Loucy (cell line): ENCODE measurements at regions not wholly inside any gene's neighbourhood (a gene's known extent, or its start where the extent isn't known, plus 50 kb on each side); places are given as distances from the start of the nearest gene placed in this dataset.

Source experiments
- H2AFZ ChIP-seq: fragments of 200-600 bp; sonication (generic); 2 replicates; pipeline ENCODE4 v1.6.0; 2016; ENCODE audit warnings: antibody characterized with exemption, mild to moderate bottlenecking, low read length, moderate library complexity
- H3F3A ChIP-seq: fragments of 200-600 bp; 2 replicates; pipeline ENCODE4 v1.6.0; 2016; ENCODE audit warnings: antibody characterized with exemption, low read depth, mild to moderate bottlenecking
- H3K27me3 ChIP-seq: fragments of 200-600 bp; sonication (generic); 2 replicates; pipeline ENCODE4 v1.6.1; 2014; ENCODE audit warnings: low read length, mild to moderate bottlenecking; ENCODE audit not compliant: insufficient read depth, poor library complexity, severe bottlenecking
- H3K36me3 ChIP-seq: fragments of 200-600 bp; sonication (generic); 2 replicates; pipeline ENCODE4 v1.6.1; 2016; ENCODE audit warnings: low read length; ENCODE audit not compliant: insufficient read depth
- H3K4me1 ChIP-seq: fragments of 200-600 bp; sonication (generic); 2 replicates; pipeline ENCODE4 v1.5.1; 2014; ENCODE audit warnings: low read length, mild to moderate bottlenecking; ENCODE audit not compliant: insufficient read depth, poor library complexity, severe bottlenecking
- H3K4me2 ChIP-seq: fragments of 200-600 bp; sonication (generic); 2 replicates; pipeline ENCODE4 v1.6.0; 2014; ENCODE audit warnings: antibody characterized with exemption, low read length, low read depth, mild to moderate bottlenecking; ENCODE audit not compliant: poor library complexity, severe bottlenecking
- H3K4me3 ChIP-seq: fragments of 200-600 bp; sonication (generic); 2 replicates; pipeline ENCODE4 v1.5.1; 2014; ENCODE audit warnings: low read length, mild to moderate bottlenecking, mixed read lengths; ENCODE audit not compliant: poor library complexity, severe bottlenecking
- H3K79me2 ChIP-seq: fragments of 200-600 bp; sonication (generic); 2 replicates; pipeline ENCODE4 v1.6.1; 2014; ENCODE audit warnings: low read length; ENCODE audit not compliant: insufficient read depth
- H3K9ac ChIP-seq: fragments of 200-600 bp; sonication (generic); 2 replicates; pipeline ENCODE4 v1.6.0; 2014; ENCODE audit warnings: mild to moderate bottlenecking, low read depth, low read length, moderate library complexity; ENCODE audit not compliant: poor library complexity, severe bottlenecking
- H3K9me2 ChIP-seq: fragments of 200-600 bp; sonication (generic); replicated peaks from 2 replicates; pipeline ENCODE4 v1.6.1; 2016; ENCODE audit warnings: low read depth, low read length, mixed read lengths
- H3K9me3 ChIP-seq: fragments of 200-600 bp; sonication (generic); 2 replicates; pipeline ENCODE4 v1.6.1; 2014; ENCODE audit warnings: mild to moderate bottlenecking, antibody characterized with exemption, low read length, low read depth; ENCODE audit not compliant: insufficient read depth
- H4K20me1 ChIP-seq: fragments of 200-600 bp; sonication (generic); 2 replicates; pipeline ENCODE4 v1.6.0; 2014; ENCODE audit warnings: antibody characterized with exemption, low read length, mild to moderate bottlenecking; ENCODE audit not compliant: insufficient read depth, poor library complexity, severe bottlenecking
- CTCF ChIP-seq: fragments of 200-600 bp; sonication (generic); conservative IDR thresholded peaks from 2 replicates; pipeline ENCODE4 v1.5.1; 2014; ENCODE audit warnings: mild to moderate bottlenecking, antibody characterized with exemption, low read length
- EZH2phosphoT487 ChIP-seq: fragments of 200-600 bp; IDR thresholded peaks from 2 replicates; pipeline ENCODE4 v1.6.1; 2018; ENCODE audit warnings: antibody characterized with exemption, mild to moderate bottlenecking, moderate library complexity, borderline replicate concordance

- H3K27me3 ChIP-seq, result no peaks in the 10 kb centered on the region
- no peak for TF ChIP-seq CTCF
- no peak for TF ChIP-seq EZH2phosphoT487
These were observed 352.3 kb upstream of the TMPO start for GRCh38 chr12:98162906-98163678.

GRCh38 chr12:98172304-98172703 lies 343.1 kb upstream of the TMPO start:
- Histone ChIP-seq H3K9ac (no peak overlapping the region), H2AFZ (no peak overlapping the region), H3K4me1 (peaks cover 9% of the 10 kb centered on the region), H3K9me3 (no peaks in the 10 kb centered on the region), H3K4me3 (no peak overlapping the region), H4K20me1 (no peaks in the 10 kb centered on the region), H3K36me3 (no peaks in the 10 kb centered on the region), H3K9me2 (no peaks in the 10 kb centered on the region), H3K4me2 (no peak overlapping the region), H3K79me2 (no peaks in the 10 kb centered on the region), H3K27me3 (no peaks in the 10 kb centered on the region), H3F3A (no peaks in the 10 kb centered on the region)
- TF ChIP-seq EZH2phosphoT487 (no peak), CTCF (no peak)

More at GRCh38 chr12:98162906-98163678, 352.3 kb upstream of the TMPO start:
- no peaks in the 10 kb centered on the region for H3F3A ChIP-seq
- no peaks in the 10 kb centered on the region for H3K9me2 ChIP-seq
- H4K20me1 ChIP-seq, result no peaks in the 10 kb centered on the region
- H3K79me2 ChIP-seq, result no peaks in the 10 kb centered on the region
- H3K9me3 ChIP-seq, result no peaks in the 10 kb centered on the region
- no peaks in the 10 kb centered on the region for H3K36me3 ChIP-seq
- no peak overlapping the region for H3K4me2 ChIP-seq
- no peaks in the 10 kb centered on the region for H3K4me1 ChIP-seq
- no peak overlapping the region for H3K9ac ChIP-seq
- H3K4me3 ChIP-seq, result no peak overlapping the region
- no peak overlapping the region for H2AFZ ChIP-seq

GRCh38 chr12:98172801-98173200 lies 342.6 kb upstream of the TMPO start:
- no peak for TF ChIP-seq CTCF
- TF ChIP-seq EZH2phosphoT487, result no peak
- Histone ChIP-seq H3K27me3 (no peaks in the 10 kb centered on the region), H3K4me1 (peaks cover 14% of the 10 kb centered on the region), H3K36me3 (no peaks in the 10 kb centered on the region), H3K79me2 (no peaks in the 10 kb centered on the region), H3K9me3 (no peaks in the 10 kb centered on the region), H3K9me2 (no peaks in the 10 kb centered on the region), H3K4me2 (no peak overlapping the region), H2AFZ (no peak overlapping the region), H4K20me1 (no peaks in the 10 kb centered on the region), H3K9ac (no peak overlapping the region), H3F3A (no peaks in the 10 kb centered on the region), H3K4me3 (no peak overlapping the region)
